HEK293 (cell line): ENCODE measurements at regions not wholly inside any gene's neighbourhood (a gene's known extent, or its start where the extent isn't known, plus 50 kb on each side); places are given as distances from the start of the nearest gene placed in this dataset.

Experiments used
- CTCF ChIA-PET: fragments of 350-600 bp; formaldehyde crosslinking; extraction: SDS; loops from one replicate; lab custom pipeline; 2021; ENCODE audit warnings: antibody characterized with exemption; lab: Yijun Ruan, JAX
- POLR2A ChIA-PET: fragments of 300-600 bp; formaldehyde crosslinking; extraction: SDS; loops from one replicate; lab custom pipeline; 2020; ENCODE audit warnings: antibody characterized with exemption, inconsistent platforms; lab: Yijun Ruan, JAX
- H3K27ac ChIP-seq: fragments of 200-500 bp; sonication (Bioruptor generic); 2 replicates; pipeline ENCODE4 v1.5.1; 2014; ENCODE audit warnings: low read depth, low read length, control low read depth, inconsistent platforms; ENCODE audit errors: extremely low read depth
- H3K36me3 ChIP-seq, 2 experiments: fragments of 200-500 bp in 1 of 2; sonication (Bioruptor generic) in 1 of 2; 1 replicate in 1 of 2; 2 replicates in 1 of 2; pipeline ENCODE4 v1.5.1; 2014 to 2017; ENCODE audit warnings: inconsistent platforms in 2 of 2, low read length in 2 of 2; ENCODE audit not compliant: control insufficient read depth in 2 of 2, insufficient read depth in 1 of 2
- H3K4me1 ChIP-seq: fragments of 200-500 bp; sonication (Bioruptor generic); 2 replicates; pipeline ENCODE4 v1.5.1; 2014; ENCODE audit warnings: mild to moderate bottlenecking, low read length, inconsistent platforms; ENCODE audit not compliant: control insufficient read depth, insufficient read depth
- H3K4me3 ChIP-seq: 2 replicates; pipeline ENCODE4 v1.5.1; 2011; ENCODE audit warnings: low read depth, mild to moderate bottlenecking, control low read depth, low read length, moderate library complexity
- H3K9me3 ChIP-seq: fragments of 200-500 bp; sonication (Bioruptor generic); 2 replicates; pipeline ENCODE4 v1.5.1; 2014; ENCODE audit warnings: low read depth, low read length, inconsistent platforms; ENCODE audit not compliant: control insufficient read depth, insufficient read depth
- FEZF1 ChIP-seq: fragments of 450-650 bp; formaldehyde crosslinking; IDR thresholded peaks from 2 replicates; pipeline ENCODE4 v1.5.1; 2016; ENCODE audit warnings: missing biosample characterization, missing genetic modification characterization
- HOXD13 ChIP-seq: sonication (generic); formaldehyde crosslinking; IDR thresholded peaks from 2 replicates; pipeline ENCODE4 v1.8.0; 2022; ENCODE audit warnings: missing genetic modification reagents, borderline replicate concordance
- KLF10 ChIP-seq: fragments of 450-650 bp; IDR thresholded peaks from 2 replicates; pipeline ENCODE4 v1.5.1; 2018; ENCODE audit warnings: missing biosample characterization, mild to moderate bottlenecking, missing genetic modification characterization
- PRDM1 ChIP-seq: fragments of 450-650 bp; formaldehyde crosslinking; IDR thresholded peaks from 2 replicates; pipeline ENCODE4; 2016; ENCODE audit warnings: missing biosample characterization, missing genetic modification characterization
- SETDB1 ChIP-seq: IDR thresholded peaks from one replicate; pipeline ENCODE4 v1.6.1; 2017; ENCODE audit warnings: mild to moderate bottlenecking, low read length, moderate library complexity, mixed read lengths; ENCODE audit not compliant: insufficient read length
- YY2 ChIP-seq: fragments of 450-650 bp; formaldehyde crosslinking; IDR thresholded peaks from 2 replicates; pipeline ENCODE4 v1.5.1; 2016; ENCODE audit warnings: missing biosample characterization, missing genetic modification characterization
- ZBTB21 ChIP-seq: fragments of 450-650 bp; formaldehyde crosslinking; IDR thresholded peaks from 2 replicates; pipeline ENCODE4 v1.5.1; 2017; ENCODE audit warnings: missing biosample characterization, missing genetic modification characterization
- ZBTB8A ChIP-seq: fragments of 450-650 bp; formaldehyde crosslinking; IDR thresholded peaks from 2 replicates; pipeline ENCODE4 v1.5.1; 2016; ENCODE audit warnings: missing biosample characterization, missing genetic modification characterization
- ZEB2 ChIP-seq: fragments of 450-650 bp; formaldehyde crosslinking; IDR thresholded peaks from 2 replicates; pipeline ENCODE4 v1.5.1; 2016; ENCODE audit warnings: missing biosample characterization, missing genetic modification characterization
- ZFP41 ChIP-seq: fragments of 450-650 bp; formaldehyde crosslinking; IDR thresholded peaks from 2 replicates; pipeline ENCODE4 v1.5.1; 2016; ENCODE audit warnings: missing biosample characterization, missing genetic modification characterization, borderline replicate concordance
- ZFP69B ChIP-seq: fragments of 450-650 bp; formaldehyde crosslinking; IDR thresholded peaks from 2 replicates; pipeline ENCODE4 v1.5.1; 2016; ENCODE audit warnings: missing biosample characterization, missing genetic modification characterization
- ZNF10 ChIP-seq: fragments of 450-650 bp; formaldehyde crosslinking; IDR thresholded peaks from 2 replicates; pipeline ENCODE4 v1.5.1; 2017; ENCODE audit warnings: missing biosample characterization, missing genetic modification characterization
- ZNF114 ChIP-seq: fragments of 450-650 bp; formaldehyde crosslinking; IDR thresholded peaks from 2 replicates; pipeline ENCODE4 v1.5.0; 2017; ENCODE audit warnings: missing biosample characterization, missing genetic modification characterization
- ZNF155 ChIP-seq: fragments of 450-650 bp; formaldehyde crosslinking; IDR thresholded peaks from 2 replicates; pipeline ENCODE4 v1.5.1; 2016; ENCODE audit warnings: missing biosample characterization, missing genetic modification characterization
- ZNF426 ChIP-seq: fragments of 450-650 bp; formaldehyde crosslinking; IDR thresholded peaks from 2 replicates; pipeline ENCODE4 v1.5.1; 2017; ENCODE audit warnings: missing biosample characterization, missing genetic modification characterization, mild to moderate bottlenecking, inconsistent platforms, moderate library complexity
- ZNF433 ChIP-seq: fragments of 450-650 bp; formaldehyde crosslinking; IDR thresholded peaks from 2 replicates; pipeline ENCODE4 v1.5.1; 2016; ENCODE audit warnings: missing biosample characterization, missing genetic modification characterization, low read depth
- ZNF701 ChIP-seq: fragments of 450-650 bp; formaldehyde crosslinking; IDR thresholded peaks from 2 replicates; pipeline ENCODE4 v1.5.1; 2016; ENCODE audit warnings: missing biosample characterization, missing genetic modification characterization
- ZNF76 ChIP-seq: fragments of 450-650 bp; formaldehyde crosslinking; IDR thresholded peaks from 2 replicates; pipeline ENCODE4; 2016; ENCODE audit warnings: low read depth, missing biosample characterization, missing genetic modification characterization, borderline replicate concordance
- ZNF768 ChIP-seq: fragments of 450-650 bp; formaldehyde crosslinking; IDR thresholded peaks from 2 replicates; pipeline ENCODE4 v1.5.1; 2018; ENCODE audit warnings: missing biosample characterization, mild to moderate bottlenecking, missing genetic modification characterization
- ZNF785 ChIP-seq: fragments of 450-650 bp; formaldehyde crosslinking; IDR thresholded peaks from 2 replicates; pipeline ENCODE4 v1.5.1; 2016; ENCODE audit warnings: missing biosample characterization, missing genetic modification characterization
- ZNF837 ChIP-seq: fragments of 450-650 bp; formaldehyde crosslinking; IDR thresholded peaks from 2 replicates; pipeline ENCODE4 v1.5.1; 2016; ENCODE audit warnings: missing biosample characterization, missing genetic modification characterization
- TF ChIP-seq, protein P1 (sequence below): fragments of 450-650 bp; formaldehyde crosslinking; IDR thresholded peaks from 2 replicates; pipeline ENCODE4 v1.5.1; 2016; ENCODE audit warnings: missing biosample characterization, missing genetic modification characterization
- TF ChIP-seq, protein P2 (sequence below): fragments of 450-650 bp; formaldehyde crosslinking; IDR thresholded peaks from 2 replicates; pipeline ENCODE4 v1.5.1; 2016; ENCODE audit warnings: missing biosample characterization, missing genetic modification characterization
- TF ChIP-seq, protein P3 (sequence below): fragments of 450-650 bp; IDR thresholded peaks from 2 replicates; pipeline ENCODE4 v1.5.1; 2018; ENCODE audit warnings: missing biosample characterization, missing genetic modification characterization
- TF ChIP-seq, protein P4 (sequence below): fragments of 450-650 bp; formaldehyde crosslinking; conservative IDR thresholded peaks from 2 replicates; pipeline ENCODE4 v1.5.1; 2016; ENCODE audit warnings: low read depth, missing biosample characterization, missing genetic modification characterization
- TF ChIP-seq, protein P5 (sequence below): fragments of 450-650 bp; formaldehyde crosslinking; IDR thresholded peaks from 2 replicates; pipeline ENCODE4 v1.5.1; 2016; ENCODE audit warnings: missing biosample characterization, missing genetic modification characterization, low read depth

DNA sequence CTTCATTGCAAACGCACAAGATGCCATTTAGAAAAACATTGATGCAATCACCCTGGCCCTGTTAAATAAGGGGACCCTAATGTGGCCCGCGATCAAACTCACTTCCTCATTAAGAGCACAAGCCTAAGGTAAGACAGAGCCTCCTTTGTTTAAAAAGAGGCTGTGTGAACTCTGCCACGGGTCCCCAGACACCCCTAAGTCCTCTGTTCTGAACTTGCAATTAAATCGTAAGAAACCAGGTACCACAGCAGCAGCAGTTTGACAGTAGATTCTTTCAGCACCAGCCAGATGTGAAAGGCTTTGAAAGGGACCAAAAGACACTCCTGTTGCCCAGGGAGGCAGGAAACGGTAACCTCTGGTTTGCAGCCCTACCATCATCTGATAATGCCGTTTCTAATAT lies 346.3 kb downstream of the TMEM167A start:
- ChIA-PET CTCF (no interaction called here), POLR2A (no interaction called here)
- TF ChIP-seq, protein P1, sequence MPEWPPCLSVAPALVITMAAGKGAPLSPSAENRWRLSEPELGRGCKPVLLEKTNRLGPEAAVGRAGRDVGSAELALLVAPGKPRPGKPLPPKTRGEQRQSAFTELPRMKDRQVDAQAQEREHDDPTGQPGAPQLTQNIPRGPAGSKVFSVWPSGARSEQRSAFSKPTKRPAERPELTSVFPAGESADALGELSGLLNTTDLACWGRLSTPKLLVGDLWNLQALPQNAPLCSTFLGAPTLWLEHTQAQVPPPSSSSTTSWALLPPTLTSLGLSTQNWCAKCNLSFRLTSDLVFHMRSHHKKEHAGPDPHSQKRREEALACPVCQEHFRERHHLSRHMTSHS (tag by site-specific recombination), result no peak
- TF ChIP-seq ZNF10 (no peak), ZFP41 (tag by site-specific recombination) (no peak), ZNF433 (tag by site-specific recombination) (no peak), ZEB2 (tag by site-specific recombination) (no peak), YY2 (tag by site-specific recombination) (no peak), ZNF114 (tag by site-specific recombination) (no peak), ZBTB21 (tag by site-specific recombination) (no peak), SETDB1 (no peak), ZBTB8A (no peak), ZNF785 (no peak), ZNF768 (tag by site-specific recombination) (no peak), ZNF76 (tag by site-specific recombination) (no peak), ZNF837 (tag by site-specific recombination) (no peak)
- TF ChIP-seq, protein P2, sequence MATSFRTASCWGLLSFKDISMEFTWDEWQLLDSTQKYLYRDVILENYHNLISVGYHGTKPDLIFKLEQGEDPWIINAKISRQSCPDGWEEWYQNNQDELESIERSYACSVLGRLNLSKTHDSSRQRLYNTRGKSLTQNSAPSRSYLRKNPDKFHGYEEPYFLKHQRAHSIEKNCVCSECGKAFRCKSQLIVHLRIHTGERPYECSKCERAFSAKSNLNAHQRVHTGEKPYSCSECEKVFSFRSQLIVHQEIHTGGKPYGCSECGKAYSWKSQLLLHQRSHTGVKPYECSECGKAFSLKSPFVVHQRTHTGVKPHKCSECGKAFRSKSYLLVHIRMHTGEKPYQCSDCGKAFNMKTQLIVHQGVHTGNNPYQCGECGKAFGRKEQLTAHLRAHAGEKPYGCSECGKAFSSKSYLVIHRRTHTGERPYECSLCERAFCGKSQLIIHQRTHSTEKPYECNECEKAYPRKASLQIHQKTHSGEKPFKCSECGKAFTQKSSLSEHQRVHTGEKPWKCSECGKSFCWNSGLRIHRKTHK (tag by site-specific recombination), result no peak
- no peaks in the 10 kb centered on the region for H3K36me3 ChIP-seq
- no peak overlapping the region for H3K27ac ChIP-seq
- no peak overlapping the region for H3K4me3 ChIP-seq
- no peaks in the 10 kb centered on the region for H3K4me1 ChIP-seq
- no peaks in the 10 kb centered on the region for H3K9me3 ChIP-seq

DNA sequence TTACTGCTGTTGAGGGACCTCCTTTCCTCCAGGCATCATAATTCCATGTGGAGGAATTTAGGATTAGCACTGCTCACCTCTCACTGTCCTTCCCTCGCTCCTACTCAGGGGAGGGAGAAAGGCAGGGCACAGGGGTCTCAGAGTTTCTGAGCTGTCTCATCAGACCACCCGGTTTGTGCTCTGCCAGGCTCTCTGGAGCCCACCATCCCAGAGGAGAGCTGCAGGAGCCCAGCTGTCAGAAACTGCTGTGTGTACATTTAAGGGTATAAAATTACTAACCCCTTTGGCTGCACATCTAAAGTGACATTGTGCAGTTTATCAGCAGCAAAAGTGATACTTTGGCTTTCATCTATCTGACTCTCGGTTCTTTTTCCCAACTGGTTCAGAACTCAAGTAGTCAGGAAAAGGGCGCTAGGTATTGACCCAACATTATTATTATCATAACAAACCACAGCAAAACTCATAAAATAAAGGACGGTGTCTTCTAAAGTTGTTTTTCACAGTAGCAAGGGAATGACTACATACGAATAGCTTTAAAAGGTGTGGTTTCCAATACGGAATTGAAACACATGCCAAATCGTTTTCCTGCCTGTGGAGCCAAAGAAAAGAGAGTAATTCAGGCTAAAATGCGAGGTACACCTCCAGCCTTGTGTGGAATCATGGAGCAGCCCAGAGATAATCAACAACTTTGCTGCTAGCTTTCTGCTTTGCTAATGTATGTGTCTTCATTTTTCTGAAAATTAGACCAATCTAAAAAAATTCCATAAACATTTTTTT lies 348.1 kb downstream of the TMEM167A start:
- Histone ChIP-seq H3K4me1 (no peaks in the 10 kb centered on the region), H3K36me3 (no peaks in the 10 kb centered on the region), H3K9me3 (no peaks in the 10 kb centered on the region), H3K4me3 (no peak overlapping the region), H3K27ac (no peak overlapping the region)
- ChIA-PET POLR2A (no interaction called here), CTCF (no interaction called here)
- TF ChIP-seq PRDM1 (tag by site-specific recombination) (no peak), ZNF426 (tag by site-specific recombination) (no peak), ZNF701 (tag by site-specific recombination) (no peak), ZNF155 (tag by site-specific recombination) (no peak), ZFP69B (tag by site-specific recombination) (no peak), KLF10 (no peak), FEZF1 (no peak), HOXD13 (CRISPR knock-in tag) (no peak)
- TF ChIP-seq, protein P3, sequence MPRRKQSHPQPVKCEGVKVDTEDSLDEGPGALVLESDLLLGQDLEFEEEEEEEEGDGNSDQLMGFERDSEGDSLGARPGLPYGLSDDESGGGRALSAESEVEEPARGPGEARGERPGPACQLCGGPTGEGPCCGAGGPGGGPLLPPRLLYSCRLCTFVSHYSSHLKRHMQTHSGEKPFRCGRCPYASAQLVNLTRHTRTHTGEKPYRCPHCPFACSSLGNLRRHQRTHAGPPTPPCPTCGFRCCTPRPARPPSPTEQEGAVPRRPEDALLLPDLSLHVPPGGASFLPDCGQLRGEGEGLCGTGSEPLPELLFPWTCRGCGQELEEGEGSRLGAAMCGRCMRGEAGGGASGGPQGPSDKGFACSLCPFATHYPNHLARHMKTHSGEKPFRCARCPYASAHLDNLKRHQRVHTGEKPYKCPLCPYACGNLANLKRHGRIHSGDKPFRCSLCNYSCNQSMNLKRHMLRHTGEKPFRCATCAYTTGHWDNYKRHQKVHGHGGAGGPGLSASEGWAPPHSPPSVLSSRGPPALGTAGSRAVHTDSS (tag by site-specific recombination), result no peak
- TF ChIP-seq, protein P4, sequence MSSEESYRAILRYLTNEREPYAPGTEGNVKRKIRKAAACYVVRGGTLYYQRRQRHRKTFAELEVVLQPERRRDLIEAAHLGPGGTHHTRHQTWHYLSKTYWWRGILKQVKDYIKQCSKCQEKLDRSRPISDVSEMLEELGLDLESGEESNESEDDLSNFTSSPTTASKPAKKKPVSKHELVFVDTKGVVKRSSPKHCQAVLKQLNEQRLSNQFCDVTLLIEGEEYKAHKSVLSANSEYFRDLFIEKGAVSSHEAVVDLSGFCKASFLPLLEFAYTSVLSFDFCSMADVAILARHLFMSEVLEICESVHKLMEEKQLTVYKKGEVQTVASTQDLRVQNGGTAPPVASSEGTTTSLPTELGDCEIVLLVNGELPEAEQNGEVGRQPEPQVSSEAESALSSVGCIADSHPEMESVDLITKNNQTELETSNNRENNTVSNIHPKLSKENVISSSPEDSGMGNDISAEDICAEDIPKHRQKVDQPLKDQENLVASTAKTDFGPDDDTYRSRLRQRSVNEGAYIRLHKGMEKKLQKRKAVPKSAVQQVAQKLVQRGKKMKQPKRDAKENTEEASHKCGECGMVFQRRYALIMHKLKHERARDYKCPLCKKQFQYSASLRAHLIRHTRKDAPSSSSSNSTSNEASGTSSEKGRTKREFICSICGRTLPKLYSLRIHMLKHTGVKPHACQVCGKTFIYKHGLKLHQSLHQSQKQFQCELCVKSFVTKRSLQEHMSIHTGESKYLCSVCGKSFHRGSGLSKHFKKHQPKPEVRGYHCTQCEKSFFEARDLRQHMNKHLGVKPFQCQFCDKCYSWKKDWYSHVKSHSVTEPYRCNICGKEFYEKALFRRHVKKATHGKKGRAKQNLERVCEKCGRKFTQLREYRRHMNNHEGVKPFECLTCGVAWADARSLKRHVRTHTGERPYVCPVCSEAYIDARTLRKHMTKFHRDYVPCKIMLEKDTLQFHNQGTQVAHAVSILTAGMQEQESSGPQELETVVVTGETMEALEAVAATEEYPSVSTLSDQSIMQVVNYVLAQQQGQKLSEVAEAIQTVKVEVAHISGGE (tag by site-specific recombination), result no peak
- TF ChIP-seq, protein P5, sequence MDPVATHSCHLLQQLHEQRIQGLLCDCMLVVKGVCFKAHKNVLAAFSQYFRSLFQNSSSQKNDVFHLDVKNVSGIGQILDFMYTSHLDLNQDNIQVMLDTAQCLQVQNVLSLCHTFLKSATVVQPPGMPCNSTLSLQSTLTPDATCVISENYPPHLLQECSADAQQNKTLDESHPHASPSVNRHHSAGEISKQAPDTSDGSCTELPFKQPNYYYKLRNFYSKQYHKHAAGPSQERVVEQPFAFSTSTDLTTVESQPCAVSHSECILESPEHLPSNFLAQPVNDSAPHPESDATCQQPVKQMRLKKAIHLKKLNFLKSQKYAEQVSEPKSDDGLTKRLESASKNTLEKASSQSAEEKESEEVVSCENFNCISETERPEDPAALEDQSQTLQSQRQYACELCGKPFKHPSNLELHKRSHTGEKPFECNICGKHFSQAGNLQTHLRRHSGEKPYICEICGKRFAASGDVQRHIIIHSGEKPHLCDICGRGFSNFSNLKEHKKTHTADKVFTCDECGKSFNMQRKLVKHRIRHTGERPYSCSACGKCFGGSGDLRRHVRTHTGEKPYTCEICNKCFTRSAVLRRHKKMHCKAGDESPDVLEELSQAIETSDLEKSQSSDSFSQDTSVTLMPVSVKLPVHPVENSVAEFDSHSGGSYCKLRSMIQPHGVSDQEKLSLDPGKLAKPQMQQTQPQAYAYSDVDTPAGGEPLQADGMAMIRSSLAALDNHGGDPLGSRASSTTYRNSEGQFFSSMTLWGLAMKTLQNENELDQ (tag by site-specific recombination), result no peak
